GM19467 (cell line): ENCODE measurements at regions not wholly inside any gene's neighbourhood (a gene's known extent, or its start where the extent isn't known, plus 50 kb on each side); places are given as distances from the start of the nearest gene placed in this dataset.

Experiments used
- ATAC-seq: cut with Tn5 transposase; IDR thresholded peaks from one replicate; pipeline ENCODE4 v1.9.1; 2021; ENCODE audit warnings: mild to moderate bottlenecking, moderate library complexity; ENCODE audit not compliant: unreplicated experiment

DNA sequence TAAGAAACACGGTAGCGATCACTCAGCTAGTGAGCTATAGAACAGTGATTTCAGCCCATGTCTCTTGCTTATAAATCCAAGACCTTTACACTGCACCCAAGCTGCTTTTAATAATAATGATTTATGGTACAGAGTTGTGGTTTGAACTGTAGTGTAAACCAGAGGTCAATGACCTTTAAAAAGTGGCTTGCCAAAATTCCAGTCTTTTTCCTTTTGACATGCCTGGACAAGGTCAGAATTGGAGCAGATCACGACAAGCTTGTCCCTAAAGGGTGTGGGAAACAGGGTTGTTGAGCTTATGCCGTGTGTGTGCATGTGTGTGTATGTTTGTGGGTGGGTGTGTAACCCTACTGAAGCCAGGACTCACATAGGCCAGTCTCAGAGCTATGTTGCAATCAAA lies 225.3 kb upstream of the CLINT1 start:
- ATAC-seq = no peak

DNA sequence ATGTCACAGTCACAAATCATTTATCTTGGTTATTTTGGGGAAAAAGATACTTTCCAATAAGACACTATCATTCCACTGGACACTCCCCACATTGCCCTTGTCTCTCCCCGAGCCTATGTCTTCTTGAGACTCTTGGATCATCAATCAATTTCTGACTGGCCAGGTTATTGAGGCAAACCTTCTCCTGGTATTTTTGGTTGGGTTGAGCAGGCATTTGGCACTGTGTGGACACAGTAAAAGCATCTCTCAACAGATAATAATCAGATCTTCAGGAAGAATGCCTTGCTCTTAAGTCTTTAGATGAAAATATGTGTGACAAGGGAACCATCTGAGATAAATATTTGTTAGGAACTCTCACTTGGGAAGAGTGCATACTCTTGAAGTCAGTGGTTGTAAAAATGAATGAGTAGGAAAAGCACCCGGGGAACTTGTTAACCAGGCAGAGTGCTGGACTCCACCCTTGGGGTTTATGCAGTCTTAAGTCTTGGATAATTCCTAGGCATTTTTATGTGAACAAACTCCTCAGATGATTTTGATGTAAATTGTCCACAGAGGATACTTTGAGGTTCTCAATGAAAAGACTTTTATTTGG lies 223.8 kb upstream of the CLINT1 start:
- ATAC-seq = no peak

DNA sequence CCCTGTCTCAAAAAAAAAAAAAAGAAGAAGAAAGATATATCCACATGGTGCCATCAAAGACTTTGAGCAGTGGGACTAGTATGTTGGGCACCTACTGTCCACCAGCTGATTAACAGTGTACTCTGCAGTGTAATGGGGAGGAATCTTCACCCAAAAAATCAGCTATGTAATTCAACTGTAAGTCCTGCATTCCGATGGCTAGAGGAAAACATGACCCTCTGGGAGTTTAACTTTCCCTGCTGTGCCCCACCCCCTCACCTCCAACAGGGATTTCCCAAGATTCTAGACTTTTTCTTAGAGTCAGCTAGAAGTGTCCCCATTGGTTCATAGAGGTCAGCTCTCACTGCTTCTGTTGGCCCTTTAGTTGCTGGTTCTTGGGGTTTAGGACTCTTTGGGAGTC lies 221.2 kb upstream of the CLINT1 start:
- ATAC-seq = no peak

DNA sequence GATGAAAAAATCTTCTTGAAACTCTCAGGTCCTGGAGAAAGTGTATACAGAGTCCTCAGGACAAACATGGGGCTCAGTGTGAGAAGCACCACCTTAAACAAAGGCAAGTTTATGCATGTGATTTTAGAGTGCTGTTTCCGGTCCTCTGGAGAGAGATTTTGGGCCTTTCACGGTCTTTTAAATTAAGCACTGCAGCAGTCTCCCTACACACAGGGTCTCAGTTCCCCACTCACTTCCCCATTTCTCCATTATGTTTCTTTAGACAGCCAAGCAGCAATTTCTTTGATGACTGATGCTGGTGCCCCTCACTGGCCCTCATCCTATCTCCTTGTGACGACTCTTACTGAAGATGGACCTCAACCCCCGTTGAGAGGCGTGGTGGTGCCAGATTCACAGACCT lies 220.2 kb upstream of the CLINT1 start:
- no peak for ATAC-seq

DNA sequence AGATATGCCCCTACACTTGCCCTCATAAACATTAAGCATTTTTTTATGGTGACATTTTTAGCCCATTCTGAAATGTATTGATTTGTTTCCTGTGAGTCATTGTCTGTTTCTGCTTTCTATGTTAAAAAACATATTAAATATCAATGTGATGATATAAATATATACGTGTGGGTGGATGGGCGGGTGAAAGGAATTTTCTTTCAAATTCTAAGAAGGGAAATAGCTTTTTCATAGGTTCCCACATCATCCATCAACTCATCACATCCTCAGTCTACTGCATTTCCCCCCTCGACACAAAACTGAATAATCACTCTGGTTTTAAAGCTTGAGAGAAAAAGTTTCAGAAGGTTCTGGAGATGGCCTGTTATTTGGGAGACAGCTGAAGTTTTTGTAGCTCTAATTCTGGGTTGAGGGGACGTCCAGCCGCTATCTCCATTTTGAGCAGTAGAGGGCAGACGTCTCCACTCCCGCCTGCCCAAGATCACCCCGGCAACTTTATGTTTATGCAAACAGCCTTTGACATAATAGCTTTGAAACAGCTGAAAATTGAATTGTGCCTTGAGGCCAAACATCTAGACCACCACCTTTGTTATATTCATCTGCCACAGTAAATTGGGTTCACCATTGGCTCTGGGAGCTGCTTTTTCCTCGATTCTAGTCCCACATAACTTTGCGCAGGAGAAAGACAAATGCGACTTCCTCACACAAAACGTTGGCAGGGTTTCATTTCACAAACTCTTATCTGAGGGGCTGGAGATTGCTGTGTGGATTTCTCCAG lies 216.2 kb upstream of the CLINT1 start:
- peak; percentile 58 for ATAC-seq

DNA sequence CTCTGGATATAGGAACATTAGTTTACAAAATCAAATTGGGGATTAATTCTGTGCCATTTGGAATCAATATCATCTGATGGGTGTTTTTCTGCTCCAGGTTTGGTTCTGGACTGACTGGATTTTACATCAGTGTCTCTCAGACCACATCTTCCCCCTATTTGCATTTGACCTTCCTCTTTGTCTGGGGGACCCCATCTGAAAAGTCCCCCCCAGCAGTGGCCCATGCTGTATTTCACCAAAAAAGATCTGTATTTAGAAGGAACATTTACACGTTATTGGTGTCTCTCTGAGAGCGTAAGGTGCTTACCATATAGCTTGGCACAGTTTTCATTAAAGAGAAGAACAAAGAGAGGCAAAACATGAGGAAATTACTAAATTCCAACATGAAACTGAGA lies 215.6 kb upstream of the CLINT1 start:
- ATAC-seq = no peak

DNA sequence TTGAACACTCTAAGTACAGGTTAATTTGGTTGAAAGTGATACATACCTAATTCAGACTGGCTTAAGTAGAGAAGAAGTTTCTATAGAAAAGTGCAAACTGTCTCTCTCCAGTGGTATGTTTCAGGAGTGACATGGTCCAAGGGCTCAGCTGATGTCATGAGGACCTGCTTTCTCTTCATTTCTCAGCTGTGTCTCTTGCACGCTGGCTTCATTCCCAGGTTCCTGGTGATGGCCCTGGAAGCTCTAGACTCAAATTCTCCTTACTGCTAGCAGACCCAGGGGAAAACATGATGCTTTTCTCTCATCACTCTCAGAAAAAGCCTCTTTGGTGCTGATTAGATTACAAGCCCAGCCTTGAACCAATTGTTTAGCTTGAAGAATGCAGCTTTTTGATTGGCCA lies 211.9 kb upstream of the CLINT1 start:
- ATAC-seq = no peak

DNA sequence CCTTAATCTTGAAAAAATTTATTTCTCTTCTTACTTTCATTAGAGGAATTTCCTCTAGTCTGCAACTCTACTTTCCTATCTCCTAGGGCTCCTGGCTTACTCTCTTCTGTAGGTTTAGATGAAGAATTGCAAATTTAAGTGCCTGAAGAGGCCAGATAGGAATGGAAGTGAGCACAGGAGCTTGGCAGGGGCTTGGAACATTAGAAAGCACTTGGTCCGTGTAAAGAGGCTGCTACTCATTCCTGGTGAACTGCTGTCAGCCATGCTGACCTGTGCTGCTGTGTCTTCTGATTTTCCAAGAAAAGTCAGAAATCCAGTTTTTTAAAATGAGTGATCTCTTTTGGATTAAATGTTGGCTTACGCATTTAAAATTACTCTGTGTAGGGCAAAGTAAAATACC lies 210.9 kb upstream of the CLINT1 start:
- no peak for ATAC-seq

DNA sequence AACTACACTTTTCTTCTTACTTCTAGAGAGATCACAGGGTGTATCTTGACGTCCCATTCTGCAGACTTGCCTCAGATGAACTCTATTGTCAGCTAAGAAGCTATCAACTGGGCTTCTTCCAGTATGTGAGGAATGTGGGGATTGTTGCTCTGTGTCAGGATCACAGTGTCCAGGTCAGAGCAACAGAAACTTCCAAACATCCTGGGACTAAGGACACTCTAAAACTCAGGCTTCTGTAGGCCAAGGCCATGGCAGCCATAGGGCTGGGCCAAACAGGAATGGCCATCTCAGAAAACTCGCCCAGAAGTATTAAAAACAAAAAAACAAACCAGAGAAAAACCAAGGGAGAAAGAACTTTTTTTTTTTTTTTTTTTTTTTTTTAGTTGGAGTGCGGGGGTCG lies 210.0 kb upstream of the CLINT1 start:
- ATAC-seq = no peak

DNA sequence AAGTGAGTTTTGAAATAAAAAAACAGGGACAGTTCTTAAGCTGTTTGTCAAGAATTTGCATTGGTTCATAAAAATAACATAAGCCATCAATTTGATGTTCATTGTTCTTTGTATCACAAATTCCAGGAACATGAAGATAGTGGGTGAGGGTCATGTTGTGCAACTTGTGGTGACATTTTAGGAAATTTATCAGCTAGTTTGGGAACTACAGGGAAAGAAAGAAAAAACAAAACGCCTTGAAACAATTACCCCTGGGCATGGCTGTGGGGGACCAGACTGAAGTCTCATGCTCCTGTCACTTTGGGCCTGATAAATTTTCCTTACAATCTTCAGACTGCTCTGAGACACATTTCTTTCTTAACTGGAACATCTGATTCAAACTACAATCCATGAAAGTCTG lies 207.1 kb upstream of the CLINT1 start:
- ATAC-seq = no peak

DNA sequence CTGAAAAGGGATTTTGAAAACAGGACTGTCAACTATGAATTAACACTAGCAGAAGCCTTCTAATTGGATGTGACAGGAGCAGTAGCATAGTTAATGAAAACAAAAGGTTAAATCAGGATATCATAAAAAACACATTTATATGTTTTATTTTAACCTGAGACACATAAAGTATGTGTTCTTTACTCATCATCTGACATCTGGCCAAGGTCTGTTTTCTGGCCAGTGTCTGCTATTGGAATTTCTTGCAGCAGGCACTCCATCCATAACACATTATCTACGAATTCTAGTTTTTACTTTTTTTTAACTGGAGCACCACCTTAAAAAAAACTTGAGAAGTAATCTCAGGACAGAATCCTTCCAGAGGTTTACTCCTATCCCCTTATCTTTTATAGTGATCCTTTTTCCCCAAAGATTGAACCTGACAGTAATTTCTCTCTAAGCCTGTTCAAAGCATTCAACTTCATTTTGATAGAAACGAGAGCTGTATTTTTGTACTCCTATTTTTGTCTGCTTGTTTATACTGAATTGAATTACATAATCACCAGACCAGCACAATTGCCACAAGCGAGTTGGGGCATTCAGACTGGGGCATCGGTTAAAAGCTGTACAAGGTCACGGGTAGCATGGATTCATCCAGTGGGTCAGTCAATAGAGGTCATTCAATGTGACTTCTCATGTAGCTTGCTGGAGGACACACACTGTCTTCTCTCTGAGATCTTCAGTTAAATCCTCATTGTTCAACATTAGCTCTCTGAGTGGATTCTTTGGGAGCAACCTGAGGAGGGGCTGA lies 205.6 kb upstream of the CLINT1 start:
- ATAC-seq = no peak

DNA sequence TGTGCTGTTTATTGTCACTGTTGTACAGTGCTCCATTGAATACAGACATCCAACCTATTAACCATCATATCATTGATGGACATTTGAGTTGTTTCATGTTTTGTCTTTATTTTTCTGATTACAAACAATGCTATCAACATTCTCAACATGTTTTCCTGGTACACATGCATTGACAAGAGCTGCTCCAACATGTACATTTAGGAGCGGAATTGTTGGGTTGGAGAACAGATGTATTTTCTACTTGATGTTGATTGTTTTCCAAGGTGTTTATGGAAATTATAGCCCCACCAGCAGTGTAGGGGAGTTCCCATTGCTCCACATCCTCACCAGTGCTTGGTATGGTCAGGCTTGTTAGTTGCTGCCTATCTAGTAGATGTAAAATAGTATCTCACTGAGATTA lies 204.1 kb upstream of the CLINT1 start:
- no peak for ATAC-seq

DNA sequence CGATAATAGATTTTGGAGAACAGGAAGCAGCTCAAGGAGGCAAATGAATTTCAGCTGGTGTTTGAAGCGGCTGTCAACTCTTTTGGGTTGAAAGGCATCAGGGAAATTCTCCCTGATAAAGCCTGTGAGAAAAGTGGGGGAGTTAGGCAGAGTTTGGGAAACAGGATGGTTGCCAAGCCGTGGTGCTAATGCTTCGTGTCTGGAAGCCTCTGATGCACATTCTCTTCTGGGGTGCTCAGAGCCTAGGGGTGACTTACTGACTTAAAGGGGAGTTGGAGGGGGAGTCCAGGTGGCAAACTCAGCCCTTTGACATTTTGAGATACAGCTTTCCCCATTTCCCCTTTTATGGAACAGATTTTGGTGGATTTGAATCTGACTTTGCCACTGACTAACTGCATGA lies 202.5 kb upstream of the CLINT1 start:
- no peak for ATAC-seq

DNA sequence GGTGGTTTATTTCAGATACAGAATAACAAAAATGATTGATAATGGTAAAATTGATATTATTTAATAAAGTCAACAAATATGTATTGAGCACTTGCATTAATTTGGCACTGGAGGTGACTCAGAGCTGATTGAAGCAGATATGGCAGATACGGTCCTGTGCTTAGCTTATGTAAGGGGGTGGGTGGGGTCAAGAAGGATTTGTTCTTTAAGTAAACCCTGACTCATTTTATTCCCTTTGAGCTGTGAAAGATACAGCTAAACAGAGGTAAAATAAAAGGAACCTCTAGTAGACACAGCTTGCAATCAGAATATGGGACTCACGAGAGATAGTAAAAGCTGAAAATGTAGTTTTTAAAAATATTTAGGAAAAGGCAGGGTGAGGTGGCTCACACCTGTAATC lies 201.3 kb upstream of the CLINT1 start:
- no peak for ATAC-seq

DNA sequence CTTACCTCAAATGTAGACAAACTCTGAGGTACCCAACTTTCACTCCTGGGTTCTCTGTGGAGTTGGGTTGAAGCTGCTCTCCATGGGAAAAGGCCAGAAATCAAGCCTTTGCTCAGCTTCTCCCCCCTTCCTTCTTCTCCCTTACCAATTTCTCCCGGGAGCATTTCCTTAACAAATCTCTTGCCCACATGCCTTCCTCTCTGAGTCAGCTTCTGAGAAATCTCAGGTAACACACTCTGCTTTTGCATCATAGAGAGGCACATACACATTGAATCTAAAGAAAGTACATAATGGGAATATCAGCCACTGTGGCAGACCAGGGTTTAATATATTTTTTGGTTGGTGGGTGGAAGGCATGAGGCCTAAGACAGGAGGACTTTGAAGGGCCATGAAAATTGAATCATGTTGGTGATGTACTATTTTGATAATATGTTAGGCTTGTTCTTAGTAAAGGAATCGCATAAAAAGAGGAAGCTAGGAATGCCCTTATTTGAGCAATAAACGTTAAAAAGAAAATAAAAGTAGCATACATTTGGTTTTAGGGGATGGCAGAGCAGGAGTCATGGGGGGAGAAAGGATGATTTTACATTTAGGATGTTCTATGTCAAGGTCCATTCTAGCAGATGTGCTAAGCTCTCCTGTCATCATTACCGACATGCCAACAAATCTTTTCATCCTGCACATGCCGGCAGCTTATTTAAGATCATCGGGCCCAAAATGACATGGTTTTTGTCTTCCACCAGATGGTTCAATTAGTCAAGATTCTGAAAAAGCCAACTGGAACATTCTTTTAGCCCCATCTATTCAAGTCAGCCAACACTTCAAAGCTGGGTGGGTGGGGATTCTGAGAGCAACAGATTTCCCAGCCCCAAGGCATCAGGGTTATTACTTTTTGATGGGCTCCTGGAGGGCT lies 199.5 kb upstream of the CLINT1 start:
- ATAC-seq = no peak

DNA sequence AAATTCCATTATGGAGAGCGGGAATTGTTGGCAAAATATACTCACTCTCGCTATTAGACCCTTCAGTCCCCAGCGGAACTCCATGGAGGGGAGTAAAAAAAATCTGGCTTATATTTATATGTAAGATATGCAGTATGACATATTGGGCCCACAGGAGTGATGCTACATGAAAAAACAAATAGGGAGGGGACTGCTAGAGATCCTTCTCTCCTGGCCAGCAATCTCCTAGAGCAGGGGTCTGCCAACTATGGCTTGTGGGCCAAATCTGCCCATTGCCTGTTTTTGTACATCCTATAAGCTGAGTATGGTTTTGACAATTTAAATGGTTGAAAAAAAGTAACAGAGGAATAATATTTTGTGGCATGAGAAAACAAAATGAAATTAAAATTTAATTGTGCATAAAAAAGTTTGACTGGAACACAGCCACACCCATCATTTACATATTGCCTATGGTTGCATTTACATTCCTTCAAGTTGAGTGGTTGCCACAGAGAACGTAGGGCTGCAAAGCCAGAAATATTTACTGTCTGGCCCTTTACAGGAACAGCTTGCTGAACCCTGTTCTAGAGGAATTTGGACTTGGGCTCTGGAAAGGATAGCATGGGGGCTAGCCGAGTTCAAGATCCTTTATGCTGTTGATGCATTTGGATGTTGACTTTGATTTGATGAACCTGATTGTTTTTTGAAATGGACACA lies 197.3 kb upstream of the CLINT1 start:
- ATAC-seq = no peak

DNA sequence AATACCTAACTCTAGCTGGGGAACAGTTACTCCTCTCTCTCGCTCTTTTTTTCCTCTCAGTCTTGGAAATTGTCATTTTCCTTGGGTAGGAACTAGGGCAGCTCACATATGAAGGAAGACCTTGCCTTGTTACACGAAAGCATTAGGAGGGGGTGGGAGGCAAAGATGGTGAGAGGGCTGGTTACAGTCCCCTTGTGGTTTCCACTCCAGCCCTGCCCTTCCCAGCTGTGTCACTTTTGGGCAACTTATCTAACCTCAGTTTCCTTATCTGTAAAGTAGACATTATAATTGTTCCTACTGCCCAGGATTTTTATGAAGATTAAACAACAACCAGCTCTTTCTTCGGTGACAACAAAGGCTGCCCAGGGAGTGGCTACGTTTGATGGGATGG lies 196.2 kb upstream of the CLINT1 start:
- no peak for ATAC-seq

DNA sequence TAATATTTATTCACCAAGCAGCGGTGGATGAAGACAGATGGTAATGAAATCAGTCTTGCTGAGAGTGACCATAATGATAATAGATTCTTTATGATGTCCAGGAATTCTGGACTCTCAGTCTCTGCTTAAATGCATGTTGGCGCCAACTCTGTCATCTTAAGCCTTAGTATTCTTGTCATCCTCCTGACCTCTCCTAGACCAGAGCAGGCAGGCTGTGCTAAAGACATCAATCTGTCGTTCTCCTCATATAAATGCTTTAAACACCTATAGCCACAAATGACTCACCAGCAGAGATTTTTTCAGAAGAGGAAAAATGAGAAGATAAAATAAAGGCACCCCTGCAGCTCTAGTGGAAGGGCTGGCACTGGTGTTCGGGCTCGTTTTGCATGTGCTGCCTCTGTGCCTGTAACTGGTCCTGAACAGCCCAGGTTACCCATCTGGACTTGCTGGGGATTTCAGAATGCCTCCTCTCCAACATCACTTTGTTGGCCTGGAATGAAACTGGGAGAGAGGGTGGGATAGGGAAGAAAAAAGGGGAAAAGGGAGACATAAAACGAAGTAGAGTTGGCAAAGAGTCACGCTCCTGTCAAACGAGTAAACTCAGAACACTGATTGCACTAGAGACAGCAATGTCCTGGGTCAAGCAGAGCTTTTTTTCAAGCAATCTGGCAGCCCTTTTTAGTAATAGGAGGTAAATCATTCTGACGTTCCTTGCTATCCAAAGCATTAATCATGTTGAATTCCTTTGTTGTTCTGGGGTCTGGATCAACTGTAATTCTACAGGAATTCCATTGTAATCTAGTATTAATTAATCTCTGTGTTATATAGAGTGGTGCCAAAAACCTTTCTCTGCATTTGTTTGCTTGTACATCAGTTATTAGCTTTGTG lies 195.5 kb upstream of the CLINT1 start:
- no peak for ATAC-seq

DNA sequence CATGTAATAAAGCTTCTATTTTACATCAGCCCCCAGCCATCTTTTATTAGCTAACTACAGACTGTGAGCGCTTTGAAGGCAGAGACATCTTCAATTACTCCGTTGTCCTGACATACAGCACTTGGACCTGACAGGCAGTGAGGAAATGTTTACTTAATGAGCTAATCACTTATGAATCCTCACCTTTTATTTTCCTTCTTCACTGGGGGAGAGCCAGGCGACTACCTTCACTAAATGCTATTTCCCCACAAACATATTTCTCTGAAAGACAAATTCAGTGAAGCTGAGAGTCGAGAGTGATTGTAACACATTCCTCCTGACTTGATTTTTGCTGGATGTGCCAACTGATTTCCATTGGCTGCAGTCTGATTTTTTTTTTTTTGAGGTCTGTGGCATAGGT lies 192.1 kb upstream of the CLINT1 start:
- ATAC-seq = no peak

DNA sequence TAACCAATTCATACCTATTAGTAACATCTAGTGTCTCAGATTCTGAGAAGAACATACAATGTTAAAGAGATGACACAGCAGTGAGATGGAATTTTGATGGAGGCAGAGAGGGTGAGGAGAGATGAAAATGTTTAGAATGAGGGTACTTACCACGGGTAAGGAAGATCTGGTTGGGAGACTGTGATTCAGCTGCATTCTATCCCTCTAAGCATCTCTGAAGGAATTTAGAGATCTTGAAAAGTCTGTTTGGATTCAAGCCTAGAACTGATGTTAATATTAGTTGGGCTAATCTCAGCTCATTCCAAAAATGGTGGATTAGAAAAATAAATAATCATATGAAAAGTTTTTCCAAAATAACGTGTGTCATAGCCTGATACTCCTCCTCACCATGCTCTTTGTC lies 191.5 kb upstream of the CLINT1 start:
- ATAC-seq = no peak
